HFFc6 (cell line): ENCODE measurements at regions not wholly inside any gene's neighbourhood (a gene's known extent, or its start where the extent isn't known, plus 50 kb on each side); places are given as distances from the start of the nearest gene placed in this dataset.

ENCODE experiments used
- DNase-seq: peaks from one replicate; pipeline ENCODE4 v3.0.0-alpha.2; 2018
- H3K27ac Mint-ChIP-seq: 2 replicates; pipeline ENCODE4 v1.8.0; 2020; ENCODE audit warnings: mild to moderate bottlenecking, mixed read lengths
- H3K27me3 Mint-ChIP-seq: 2 replicates; pipeline ENCODE4 v1.8.0; 2021; ENCODE audit warnings: mild to moderate bottlenecking, moderate library complexity, mixed read lengths; ENCODE audit not compliant: insufficient read depth
- H3K36me3 Mint-ChIP-seq: 2 replicates; pipeline ENCODE4 v1.8.0; 2021; ENCODE audit warnings: low read depth, mixed read lengths
- H3K4me1 Mint-ChIP-seq: 2 replicates; pipeline ENCODE4 v1.8.0; 2020; ENCODE audit warnings: low read depth, mixed read lengths
- H3K4me3 Mint-ChIP-seq: 2 replicates; pipeline ENCODE4 v1.8.0; 2020; ENCODE audit warnings: mild to moderate bottlenecking, moderate library complexity, mixed read lengths
- H3K9me3 Mint-ChIP-seq: 2 replicates; pipeline ENCODE4 v1.8.0; 2020; ENCODE audit warnings: mild to moderate bottlenecking, mixed read lengths
- TF ChIP-seq, protein P1 (sequence below): fragments of 200-600 bp; sonication (generic); IDR thresholded peaks from 2 replicates; pipeline ENCODE4 v1.5.0; 2021; ENCODE audit warnings: antibody characterized with exemption, mild to moderate bottlenecking

DNA sequence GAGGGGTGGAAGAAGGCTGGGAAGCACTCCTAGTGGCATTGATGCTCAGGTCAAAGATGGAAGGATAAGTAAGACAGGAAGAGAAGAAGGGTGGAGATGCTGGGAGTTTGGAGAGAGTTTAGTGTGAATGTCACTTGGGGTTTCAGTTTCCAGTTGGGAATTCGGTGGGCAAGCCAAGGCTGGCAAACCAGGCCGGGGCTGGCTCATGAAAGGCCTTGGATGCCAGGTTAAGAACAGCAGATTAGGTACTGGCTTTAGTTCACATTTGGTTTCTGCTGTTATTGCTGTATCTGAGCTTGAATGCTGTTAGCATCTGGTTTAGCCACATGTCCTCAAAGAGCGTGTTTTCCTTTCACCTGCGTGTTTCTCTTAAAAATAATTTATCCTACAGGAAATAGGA, 69.6 kb downstream of the BLID start:
- DNase-seq: no peak
- Mint-ChIP-seq H3K9me3 (peaks cover 9% of the 10 kb centered on the region), H3K27me3 (peaks cover 5% of the 10 kb centered on the region), H3K36me3 (peaks cover 62% of the 10 kb centered on the region), H3K4me1 (peaks cover 93% of the 10 kb centered on the region), H3K4me3 (peak overlapping the region; percentile 44), H3K27ac (peak overlapping the region; percentile 94)
- TF ChIP-seq, protein P1, sequence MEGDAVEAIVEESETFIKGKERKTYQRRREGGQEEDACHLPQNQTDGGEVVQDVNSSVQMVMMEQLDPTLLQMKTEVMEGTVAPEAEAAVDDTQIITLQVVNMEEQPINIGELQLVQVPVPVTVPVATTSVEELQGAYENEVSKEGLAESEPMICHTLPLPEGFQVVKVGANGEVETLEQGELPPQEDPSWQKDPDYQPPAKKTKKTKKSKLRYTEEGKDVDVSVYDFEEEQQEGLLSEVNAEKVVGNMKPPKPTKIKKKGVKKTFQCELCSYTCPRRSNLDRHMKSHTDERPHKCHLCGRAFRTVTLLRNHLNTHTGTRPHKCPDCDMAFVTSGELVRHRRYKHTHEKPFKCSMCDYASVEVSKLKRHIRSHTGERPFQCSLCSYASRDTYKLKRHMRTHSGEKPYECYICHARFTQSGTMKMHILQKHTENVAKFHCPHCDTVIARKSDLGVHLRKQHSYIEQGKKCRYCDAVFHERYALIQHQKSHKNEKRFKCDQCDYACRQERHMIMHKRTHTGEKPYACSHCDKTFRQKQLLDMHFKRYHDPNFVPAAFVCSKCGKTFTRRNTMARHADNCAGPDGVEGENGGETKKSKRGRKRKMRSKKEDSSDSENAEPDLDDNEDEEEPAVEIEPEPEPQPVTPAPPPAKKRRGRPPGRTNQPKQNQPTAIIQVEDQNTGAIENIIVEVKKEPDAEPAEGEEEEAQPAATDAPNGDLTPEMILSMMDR: no peak

DNA sequence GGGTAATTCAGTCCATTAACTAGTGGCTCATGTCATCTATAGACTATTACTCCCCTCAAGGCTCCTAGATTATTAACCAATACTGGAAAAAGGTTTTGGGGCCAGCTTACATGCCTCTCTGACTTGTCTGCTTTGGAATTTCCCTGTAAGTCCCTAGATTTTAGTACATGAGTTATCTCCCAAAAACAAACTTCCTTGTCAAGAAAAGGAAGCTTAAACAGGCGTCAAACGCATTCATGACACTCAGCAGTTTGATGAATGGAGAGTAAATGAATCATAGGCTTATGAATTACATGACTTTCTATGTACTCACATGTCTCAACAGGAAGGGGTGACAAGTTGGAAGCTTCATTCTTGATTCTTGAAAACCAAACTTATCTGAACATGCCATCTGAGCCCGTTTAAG, 70.8 kb downstream of the BLID start:
- TF ChIP-seq, protein P1: no peak
- Mint-ChIP-seq H3K4me3 (peak overlapping the region; percentile 75), H3K9me3 (peaks cover 9% of the 10 kb centered on the region), H3K36me3 (peaks cover 60% of the 10 kb centered on the region), H3K27ac (peak overlapping the region; percentile 94), H3K4me1 (peaks cover 95% of the 10 kb centered on the region), H3K27me3 (no peaks in the 10 kb centered on the region; the same call in 1 of the 2 replicates)
- DNase-seq: peak; percentile 84

DNA sequence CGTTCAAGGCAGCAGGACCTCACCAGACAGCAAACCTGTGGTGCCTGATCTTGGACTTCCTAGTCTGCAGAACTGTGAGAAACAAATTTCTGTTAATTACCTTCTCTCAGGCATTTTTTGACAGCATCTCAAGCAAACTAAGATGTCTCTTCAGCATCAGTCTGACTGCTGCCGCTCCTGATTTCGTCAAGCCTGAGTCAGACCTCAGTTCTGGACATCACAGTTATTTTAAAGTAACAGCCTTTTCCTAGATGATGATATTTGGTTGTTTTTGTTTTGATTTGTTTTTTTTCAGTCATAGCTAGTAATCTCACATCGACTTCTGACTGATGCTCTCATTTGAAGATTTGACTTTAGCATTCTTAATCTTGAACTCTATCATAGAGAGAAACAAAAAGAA, 71.9 kb downstream of the BLID start:
- DNase-seq: no peak
- Mint-ChIP-seq H3K9me3 (peaks cover 9% of the 10 kb centered on the region), H3K4me3 (peak overlapping the region; percentile 32; the same call in 1 of the 2 replicates), H3K36me3 (peaks cover 55% of the 10 kb centered on the region), H3K27ac (peak overlapping the region; percentile 94), H3K27me3 (no peaks in the 10 kb centered on the region; the same call in 1 of the 2 replicates), H3K4me1 (peaks cover 97% of the 10 kb centered on the region)
- TF ChIP-seq, protein P1: no peak

DNA sequence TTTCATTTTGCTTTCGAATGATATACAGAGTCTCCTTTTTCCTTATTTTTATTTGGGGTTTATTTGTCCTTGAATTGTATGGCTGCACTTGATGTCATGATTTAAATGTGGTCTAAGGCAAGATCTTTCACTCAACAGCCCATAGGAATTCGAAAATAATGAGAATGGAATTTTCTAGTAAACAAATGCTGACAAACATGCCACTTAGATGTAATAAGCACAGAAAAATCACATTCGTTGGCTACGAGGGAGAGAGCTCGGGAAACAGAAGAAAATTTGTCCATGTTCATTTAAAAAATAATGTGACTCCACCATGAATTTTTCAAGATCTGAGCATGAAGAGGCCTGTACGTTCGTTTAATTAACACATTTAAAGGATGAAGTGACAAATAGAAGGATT, 73.0 kb downstream of the BLID start:
- TF ChIP-seq, protein P1: no peak
- peaks cover 4% of the 10 kb centered on the region for H3K9me3 Mint-ChIP-seq
- H3K4me1 Mint-ChIP-seq: peaks cover 100% of the 10 kb centered on the region
- no peak for DNase-seq
- H3K27ac Mint-ChIP-seq: peak overlapping the region; percentile 94
- peaks cover 50% of the 10 kb centered on the region for H3K36me3 Mint-ChIP-seq
- H3K27me3 Mint-ChIP-seq: no peaks in the 10 kb centered on the region; the same call in 1 of the 2 replicates
- H3K4me3 Mint-ChIP-seq: peak overlapping the region; percentile 1

- TF ChIP-seq, protein P1: no peak
- H3K36me3 Mint-ChIP-seq: peaks cover 51% of the 10 kb centered on the region
- H3K4me3 Mint-ChIP-seq: peak overlapping the region; percentile 35
- H3K27me3 Mint-ChIP-seq: peaks cover 1% of the 10 kb centered on the region; the same call in 1 of the 2 replicates
- no peaks in the 10 kb centered on the region for H3K9me3 Mint-ChIP-seq
- peaks cover 100% of the 10 kb centered on the region for H3K4me1 Mint-ChIP-seq
- DNase-seq: no peak
- H3K27ac Mint-ChIP-seq: peak overlapping the region; percentile 88
Measured at GRCh38 chr11:122040464-122040863, 75.6 kb downstream of the BLID start.

GRCh38 chr11:122038543-122038942, 77.5 kb downstream of the BLID start:
- Mint-ChIP-seq H3K4me1 (peaks cover 100% of the 10 kb centered on the region), H3K27ac (peak overlapping the region; percentile 88), H3K9me3 (no peaks in the 10 kb centered on the region; the same call in 1 of the 2 replicates), H3K27me3 (peaks cover 1% of the 10 kb centered on the region; the same call in 1 of the 2 replicates), H3K4me3 (peak overlapping the region; percentile 0; the same call in 1 of the 2 replicates), H3K36me3 (peaks cover 62% of the 10 kb centered on the region)
- TF ChIP-seq, protein P1: no peak
- DNase-seq: peak; percentile 92
